GM12878 (cell line): ENCODE measurements at regions not wholly inside any gene's neighbourhood (a gene's known extent, or its start where the extent isn't known, plus 50 kb on each side); places are given as distances from the start of the nearest gene placed in this dataset.

ENCODE experiments used
- ATAC-seq: fragments of 200-7000 bp; cut with Tn5 transposase; 3 replicates; pipeline ENCODE4 v1.9.1; 2020; ENCODE audit warnings: mild to moderate bottlenecking, moderate library complexity
- BruUV-seq: library from RNA; stranded (reverse); fragments of 400-500 nt; replicated peaks from 2 replicates; lab custom pipeline; 2021; lab: Mats Ljungman, UMichigan
- CTCF ChIA-PET: fragments of 300-600 bp; sonication (Branson Sonifier 250); formaldehyde crosslinking; extraction: SDS; loops from one replicate; lab custom pipeline; 2021; ENCODE audit warnings: inconsistent platforms; lab: Yijun Ruan, JAX
- POLR2A ChIA-PET: fragments of 350-600 bp; formaldehyde crosslinking; extraction: SDS; loops from one replicate; lab custom pipeline; 2021; ENCODE audit warnings: inconsistent platforms; lab: Charles Lee
- RAD21 ChIA-PET: fragments of 300-600 bp; sonication (Branson Sonifier 250); formaldehyde crosslinking; loops from one replicate; lab custom pipeline; 2023; ENCODE audit warnings: antibody characterized with exemption; ENCODE audit not compliant: unreplicated experiment; lab: Charles Lee
- SMC1A ChIA-PET: fragments of 300-600 bp; sonication (Branson Sonifier 250); formaldehyde crosslinking; loops from one replicate; lab custom pipeline; 2023; ENCODE audit not compliant: unreplicated experiment, uncharacterized antibody; lab: Charles Lee
- DNase-seq: peaks from one replicate; pipeline ENCODE4 v3.0.0-alpha.2; 2011; ENCODE audit warnings: low read depth, low spot score
- FAIRE-seq: peaks from 3 replicates; lab custom pipeline; 2011; peaks lifted over from hg19 to GRCh38; lab: Jason Lieb, UNC
- H2AFZ ChIP-seq: 2 replicates; pipeline ENCODE4 v1.6.0; 2011; ENCODE audit warnings: low read depth, low read length, control low read depth; ENCODE audit not compliant: control insufficient read depth
- H3K27ac ChIP-seq: 2 replicates; pipeline ENCODE4 v1.5.1; 2011; ENCODE audit warnings: control low read depth; ENCODE audit not compliant: control insufficient read depth, insufficient read depth
- H3K27me3 ChIP-seq, 2 experiments: replicated peaks in 1 of 2; 2 replicates each; pipeline versions ENCODE4 v1.6.0 to v1.6.1; 2011; ENCODE audit warnings: low read length in 1 of 2; ENCODE audit not compliant: control insufficient read depth in 2 of 2, insufficient read depth in 2 of 2
- H3K36me3 ChIP-seq, 2 experiments: 2 replicates each; pipeline ENCODE4 v1.5.1; 2011; ENCODE audit warnings: low read length in 1 of 2; ENCODE audit not compliant: control insufficient read depth in 2 of 2, insufficient read depth in 2 of 2
- H3K4me1 ChIP-seq: 2 replicates; pipeline ENCODE4 v1.6.1; 2011; ENCODE audit warnings: mild to moderate bottlenecking, low read length, moderate library complexity, mixed read lengths; ENCODE audit not compliant: control insufficient read depth, insufficient read depth
- H3K4me2 ChIP-seq: 2 replicates; pipeline ENCODE4 v1.6.0; 2011; ENCODE audit warnings: control low read depth; ENCODE audit not compliant: control insufficient read depth, insufficient read depth
- H3K4me3 ChIP-seq: fragments of 200-600 bp; sonication (generic); 2 replicates; pipeline ENCODE4 v1.5.1; 2016
- H3K79me2 ChIP-seq: 2 replicates; pipeline ENCODE4 v1.6.0; 2011; ENCODE audit warnings: low read length; ENCODE audit not compliant: control insufficient read depth, insufficient read depth
- H3K9ac ChIP-seq: 2 replicates; pipeline ENCODE4 v1.8.0; 2011; ENCODE audit warnings: low read length, control low read depth, mixed read lengths; ENCODE audit not compliant: control insufficient read depth, insufficient read depth
- H3K9me3 ChIP-seq: replicated peaks from 3 replicates; pipeline ENCODE4 v1.5.1; 2011; ENCODE audit warnings: mild to moderate bottlenecking, low read length; ENCODE audit not compliant: control insufficient read depth, insufficient read depth
- H4K20me1 ChIP-seq: 2 replicates; pipeline ENCODE4 v1.6.0; 2011; ENCODE audit not compliant: control insufficient read depth, insufficient read depth
- CBX3 ChIP-seq: fragments of 200-600 bp; sonication (generic); IDR thresholded peaks from 2 replicates; pipeline ENCODE4 v1.6.1; 2016; ENCODE audit warnings: low read depth, borderline replicate concordance
- CHD4 ChIP-seq: fragments of 200-600 bp; sonication (generic); IDR thresholded peaks from 2 replicates; pipeline ENCODE4 v1.6.1; 2016; ENCODE audit warnings: mild to moderate bottlenecking
- CREM ChIP-seq: IDR thresholded peaks from 2 replicates; pipeline ENCODE4 v1.6.1; 2014; ENCODE audit warnings: antibody characterized with exemption, low read depth
- CUX1 ChIP-seq: IDR thresholded peaks from 2 replicates; pipeline ENCODE4 v1.6.1; 2012; ENCODE audit warnings: improper control_type of control experiment, low read depth, low read length; ENCODE audit not compliant: insufficient replicate concordance
- GATAD2B ChIP-seq: fragments of 450-650 bp; conservative IDR thresholded peaks from 2 replicates; pipeline ENCODE4 v1.6.1; 2017; ENCODE audit warnings: low read depth, mild to moderate bottlenecking, moderate library complexity
- MYB ChIP-seq: fragments of 150-350 bp; IDR thresholded peaks from 2 replicates; pipeline ENCODE4 v1.6.1; 2014; ENCODE audit warnings: mild to moderate bottlenecking, low read depth, low read length, borderline replicate concordance
- PAX8 ChIP-seq: fragments of 450-650 bp; IDR thresholded peaks from 2 replicates; pipeline ENCODE4 v1.6.1; 2017; ENCODE audit warnings: mild to moderate bottlenecking, moderate library complexity
- RCOR1 ChIP-seq: conservative IDR thresholded peaks from 2 replicates; pipeline ENCODE4 v1.6.1; 2012; ENCODE audit warnings: low read depth, low read length, improper control_type of control experiment
- SIN3A ChIP-seq: IDR thresholded peaks from 2 replicates; pipeline ENCODE4 v1.6.1; 2012; ENCODE audit warnings: low read depth, low read length, improper control_type of control experiment
- SPI1 ChIP-seq: IDR thresholded peaks from 2 replicates; pipeline ENCODE4 v1.6.1; 2011; ENCODE audit warnings: low read depth, mild to moderate bottlenecking, low read length, moderate library complexity, borderline replicate concordance; ENCODE audit not compliant: insufficient read depth
- SRF ChIP-seq, 2 experiments: IDR thresholded peaks; 2 replicates each; pipeline ENCODE4 v1.6.1; 2011; ENCODE audit warnings: low read depth in 2 of 2, low read length in 2 of 2, mild to moderate bottlenecking in 1 of 2, moderate library complexity in 1 of 2
- ZNF207 ChIP-seq: fragments of 450-650 bp; IDR thresholded peaks from 2 replicates; pipeline ENCODE4 v1.6.1; 2014; ENCODE audit warnings: antibody characterized with exemption, mild to moderate bottlenecking, borderline replicate concordance
- WGBS: methylation state at CpG from one replicate; pipeline ENCODE4 v1.1.6; 2016; ENCODE audit warnings: low lambda C conversion rate; ENCODE audit not compliant: insufficient replicate concordance, insufficient coverage; ENCODE audit errors: missing lambda C conversion rate; 5-methylcytosine and 5-hydroxymethylcytosine counted together
- in situ Hi-C: fragments of 300-500 bp; cut with MboI; formaldehyde crosslinking; loops from 9 replicates; pipeline ENCODE4 v1.14.3; 2018; ENCODE audit warnings: mixed read lengths
- intact Hi-C: fragments of 100-400 bp; cut with micrococcal nuclease; formaldehyde crosslinking; loops from one replicate; pipeline ENCODE4 v1.14.2; 2022; ENCODE audit not compliant: unreplicated experiment

- 5% methylated on average over 7 of the region's 7 CpGs for WGBS
- no peak overlapping the region for H2AFZ ChIP-seq
- BruUV-seq = no TSS peak
- ATAC-seq (no peak), FAIRE-seq (no peak), DNase-seq (no peak)
- POLR2A ChIA-PET = no interaction called here
- no peak overlapping the region for H3K4me2 ChIP-seq
- H3K27ac ChIP-seq = no peak overlapping the region
- no peak for TF ChIP-seq MYB
- no peak for TF ChIP-seq SIN3A
- no peak for TF ChIP-seq CHD4
- no peak for TF ChIP-seq PAX8
- TF ChIP-seq SRF (IDR thresholded peaks at IDR 0.05; ENCODE audit: low read depth in 2 of 2, low read length in 2 of 2) = no peak
- no peak for TF ChIP-seq CBX3
- TF ChIP-seq RCOR1 = no peak
- TF ChIP-seq GATAD2B = no peak
- no peak for TF ChIP-seq ZNF207
- TF ChIP-seq SPI1 = no peak
- TF ChIP-seq CUX1 = no peak
- no peak for TF ChIP-seq CREM
- RAD21 ChIA-PET = no interaction called here
- intact Hi-C loops = no loop called here
- no peaks in the 10 kb centered on the region; the same call in 2 of the 3 replicates for H3K9me3 ChIP-seq
- no peaks in the 10 kb centered on the region for H3K4me1 ChIP-seq
- no peak overlapping the region for H3K9ac ChIP-seq
- SMC1A ChIA-PET = no interaction called here
- H4K20me1 ChIP-seq = no peaks in the 10 kb centered on the region
- H3K4me3 ChIP-seq = no peak overlapping the region
- no peaks in the 10 kb centered on the region for H3K36me3 ChIP-seq
- H3K79me2 ChIP-seq = no peaks in the 10 kb centered on the region
- CTCF ChIA-PET = no interaction called here
- no peaks in the 10 kb centered on the region for H3K27me3 ChIP-seq
- in situ Hi-C loops = no loop called here
Observed at GRCh38 chr21:9755611-9756010, 765.8 kb upstream of the TPTE start.
